Vagina (tissue), 2 donors: ENCODE measurements at regions not wholly inside any gene's neighbourhood (a gene's known extent, or its start where the extent isn't known, plus 50 kb on each side); places are given as distances from the start of the nearest gene placed in this dataset.

Source experiments
- DNase-seq, 2 donors: peaks; one replicate each; pipeline ENCODE4 v3.0.0-alpha.2; 2017; ENCODE audit errors: extremely low spot score in 2 of 2
- H3K27ac ChIP-seq: fragments of 200-600 bp; sonication (generic); one replicate; pipeline ENCODE4 v1.5.1; 2019
- H3K27me3 ChIP-seq: fragments of 200-600 bp; sonication (generic); one replicate; pipeline ENCODE4 v1.5.1; 2019
- H3K36me3 ChIP-seq, 2 donors: fragments of 200-600 bp; sonication (generic); one replicate each; pipeline ENCODE4 v1.5.1; 2017 to 2019
- H3K4me1 ChIP-seq: fragments of 200-600 bp; sonication (generic); one replicate; pipeline ENCODE4 v1.5.1; 2019
- H3K4me3 ChIP-seq, 2 donors: fragments of 200-600 bp; sonication (generic); 1 replicate in 1 of 2; 2 replicates in 1 of 2; pipeline ENCODE4 v1.5.1; 2016 to 2019
- H3K9me3 ChIP-seq: fragments of 200-600 bp; sonication (generic); one replicate; pipeline ENCODE4 v1.5.1; 2019
- POLR2A ChIP-seq, 2 donors: fragments of 450-650 bp; IDR thresholded peaks; one replicate each; pipeline ENCODE4 v1.6.1; 2017; ENCODE audit warnings: antibody characterized with exemption in 2 of 2, mild to moderate bottlenecking in 2 of 2, moderate library complexity in 2 of 2
- POLR2AphosphoS5 ChIP-seq, 2 donors: sonication (generic); formaldehyde crosslinking; IDR thresholded peaks; one replicate each; pipeline ENCODE4 v1.9.0; 2017; ENCODE audit warnings: antibody characterized with exemption in 2 of 2, mild to moderate bottlenecking in 2 of 2, low read depth in 1 of 2; ENCODE audit not compliant: insufficient read depth in 1 of 2
- intact Hi-C: fragments of 100-400 bp; cut with DNase I; formaldehyde crosslinking; loops from one replicate; pipeline ENCODE4 v1.15.1; 2023
- TF ChIP-seq, protein P1 (sequence below), 3 experiments: fragments of 450-650 bp in 2 of 3; fragments of 200-600 bp in 1 of 3; sonication (generic) in 1 of 3; IDR thresholded peaks; one replicate each; pipeline ENCODE4 v1.5.1; 2017 to 2019; ENCODE audit warnings: antibody characterized with exemption in 3 of 3, mild to moderate bottlenecking in 2 of 3, moderate library complexity in 2 of 3

GRCh38 chr9:103661663-103662062 lies 432.4 kb upstream of the SMC2 start:
- no peaks in the 10 kb centered on the region for H3K9me3 ChIP-seq
- TF ChIP-seq POLR2AphosphoS5 (IDR thresholded peaks at IDR 0.05; ENCODE audit: insufficient read depth in 1 of 2, low read depth in 1 of 2) (no peak), POLR2A (IDR thresholded peaks at IDR 0.05) (no peak)
- TF ChIP-seq, protein P1, sequence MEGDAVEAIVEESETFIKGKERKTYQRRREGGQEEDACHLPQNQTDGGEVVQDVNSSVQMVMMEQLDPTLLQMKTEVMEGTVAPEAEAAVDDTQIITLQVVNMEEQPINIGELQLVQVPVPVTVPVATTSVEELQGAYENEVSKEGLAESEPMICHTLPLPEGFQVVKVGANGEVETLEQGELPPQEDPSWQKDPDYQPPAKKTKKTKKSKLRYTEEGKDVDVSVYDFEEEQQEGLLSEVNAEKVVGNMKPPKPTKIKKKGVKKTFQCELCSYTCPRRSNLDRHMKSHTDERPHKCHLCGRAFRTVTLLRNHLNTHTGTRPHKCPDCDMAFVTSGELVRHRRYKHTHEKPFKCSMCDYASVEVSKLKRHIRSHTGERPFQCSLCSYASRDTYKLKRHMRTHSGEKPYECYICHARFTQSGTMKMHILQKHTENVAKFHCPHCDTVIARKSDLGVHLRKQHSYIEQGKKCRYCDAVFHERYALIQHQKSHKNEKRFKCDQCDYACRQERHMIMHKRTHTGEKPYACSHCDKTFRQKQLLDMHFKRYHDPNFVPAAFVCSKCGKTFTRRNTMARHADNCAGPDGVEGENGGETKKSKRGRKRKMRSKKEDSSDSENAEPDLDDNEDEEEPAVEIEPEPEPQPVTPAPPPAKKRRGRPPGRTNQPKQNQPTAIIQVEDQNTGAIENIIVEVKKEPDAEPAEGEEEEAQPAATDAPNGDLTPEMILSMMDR (IDR thresholded peaks at IDR 0.05) = no peak

DNA sequence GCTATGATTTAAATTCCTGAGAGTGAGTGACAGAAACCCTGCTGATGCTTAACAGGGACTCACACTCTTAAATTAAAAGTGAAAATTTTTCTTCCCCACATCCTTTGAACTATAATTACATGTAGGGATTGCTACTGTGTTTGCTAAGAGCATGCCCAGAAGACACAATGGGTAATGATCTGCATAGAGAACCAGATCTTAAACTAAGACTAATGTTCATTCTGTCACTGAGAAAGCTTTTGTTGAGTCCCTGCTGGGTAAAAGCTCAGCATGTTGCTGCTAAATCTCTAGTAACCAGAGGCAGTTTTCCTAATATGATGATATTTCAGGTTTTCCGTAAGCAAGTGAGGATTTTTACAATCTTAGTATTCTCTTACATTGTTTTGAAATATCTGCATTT lies 424.8 kb upstream of the SMC2 start:
- Histone ChIP-seq H3K27ac (no peak overlapping the region), H3K27me3 (no peaks in the 10 kb centered on the region), H3K4me1 (no peaks in the 10 kb centered on the region), H3K4me3 (no peak overlapping the region), H3K9me3 (no peaks in the 10 kb centered on the region), H3K36me3 (no peaks in the 10 kb centered on the region)
- no peak for DNase-seq
- TF ChIP-seq POLR2A (IDR thresholded peaks at IDR 0.05) = no peak
- no peak for TF ChIP-seq POLR2AphosphoS5 (IDR thresholded peaks at IDR 0.05; ENCODE audit: insufficient read depth in 1 of 2, low read depth in 1 of 2)
- TF ChIP-seq, protein P1 (IDR thresholded peaks at IDR 0.05) = no peak
- intact Hi-C loops = no loop called here

More at GRCh38 chr9:103661663-103662062, 432.4 kb upstream of the SMC2 start:
- no peaks in the 10 kb centered on the region for H3K4me1 ChIP-seq
- intact Hi-C loops = no loop called here
- no peak overlapping the region for H3K27ac ChIP-seq
- no peaks in the 10 kb centered on the region for H3K36me3 ChIP-seq
- DNase-seq = no peak
- H3K4me3 ChIP-seq = no peak overlapping the region
- no peaks in the 10 kb centered on the region for H3K27me3 ChIP-seq

- intact Hi-C loops = no loop called here
Measured at GRCh38 chr9:103674271-103674670, 419.8 kb upstream of the SMC2 start.

GRCh38 chr9:103680581-103680980 lies 413.5 kb upstream of the SMC2 start:
- TF ChIP-seq, protein P1 (IDR thresholded peaks at IDR 0.05) = no peak
- TF ChIP-seq POLR2A (IDR thresholded peaks at IDR 0.05) (no peak), POLR2AphosphoS5 (IDR thresholded peaks at IDR 0.05; ENCODE audit: insufficient read depth in 1 of 2, low read depth in 1 of 2) (no peak)

More at GRCh38 chr9:103674271-103674670, 419.8 kb upstream of the SMC2 start:
- Histone ChIP-seq H3K27me3 (no peaks in the 10 kb centered on the region), H3K36me3 (no peaks in the 10 kb centered on the region), H3K4me1 (no peaks in the 10 kb centered on the region), H3K9me3 (no peaks in the 10 kb centered on the region), H3K4me3 (no peak overlapping the region), H3K27ac (no peak overlapping the region)
- no peak for DNase-seq
- TF ChIP-seq POLR2AphosphoS5 (IDR thresholded peaks at IDR 0.05; ENCODE audit: insufficient read depth in 1 of 2, low read depth in 1 of 2) = no peak
- no peak for TF ChIP-seq POLR2A (IDR thresholded peaks at IDR 0.05)
- TF ChIP-seq, protein P1 (IDR thresholded peaks at IDR 0.05) = no peak

GRCh38 chr9:103681435-103681834 lies 412.7 kb upstream of the SMC2 start:
- no peak overlapping the region for H3K27ac ChIP-seq
- no peak for DNase-seq
- no peak overlapping the region for H3K4me3 ChIP-seq
- H3K27me3 ChIP-seq = no peaks in the 10 kb centered on the region
- H3K36me3 ChIP-seq = no peaks in the 10 kb centered on the region
- H3K4me1 ChIP-seq = no peaks in the 10 kb centered on the region
- no peak for TF ChIP-seq POLR2AphosphoS5 (IDR thresholded peaks at IDR 0.05; ENCODE audit: insufficient read depth in 1 of 2, low read depth in 1 of 2)
- TF ChIP-seq POLR2A (IDR thresholded peaks at IDR 0.05) = no peak
- TF ChIP-seq, protein P1 (IDR thresholded peaks at IDR 0.05) = no peak
- intact Hi-C loops = no loop called here
- H3K9me3 ChIP-seq = no peaks in the 10 kb centered on the region

More at GRCh38 chr9:103680581-103680980, 413.5 kb upstream of the SMC2 start:
- no peak overlapping the region for H3K4me3 ChIP-seq
- H3K27me3 ChIP-seq = no peaks in the 10 kb centered on the region
- H3K9me3 ChIP-seq = no peaks in the 10 kb centered on the region
- H3K27ac ChIP-seq = no peak overlapping the region
- no peaks in the 10 kb centered on the region for H3K36me3 ChIP-seq
- DNase-seq = no peak
- no peaks in the 10 kb centered on the region for H3K4me1 ChIP-seq
- intact Hi-C loops = no loop called here
